HG03095 (cell line): ENCODE measurements at regions not wholly inside any gene's neighbourhood (a gene's known extent, or its start where the extent isn't known, plus 50 kb on each side); places are given as distances from the start of the nearest gene placed in this dataset.

ENCODE experiments used
- ATAC-seq: cut with Tn5 transposase; IDR thresholded peaks from one replicate; pipeline ENCODE4 v1.9.1; 2021; ENCODE audit warnings: moderate library complexity; ENCODE audit not compliant: unreplicated experiment

- no peak for ATAC-seq
These were observed 184.0 kb downstream of the IRS2 start for GRCh38 chr13:109602356-109602755.

- no peak for ATAC-seq
These were observed 186.3 kb downstream of the IRS2 start for GRCh38 chr13:109599901-109600657.

- ATAC-seq, result no peak
These were observed 190.9 kb downstream of the IRS2 start for GRCh38 chr13:109595471-109595870.

GRCh38 chr13:109593230-109593629, 193.2 kb downstream of the IRS2 start:
- no peak for ATAC-seq

GRCh38 chr13:109592770-109593169, 193.6 kb downstream of the IRS2 start:
- no peak for ATAC-seq

GRCh38 chr13:109587689-109588088, 198.7 kb downstream of the IRS2 start:
- ATAC-seq, result no peak

- ATAC-seq, result no peak
These were observed 199.7 kb downstream of the IRS2 start for GRCh38 chr13:109586509-109587346.

- ATAC-seq, result no peak
These were observed 201.5 kb downstream of the IRS2 start for GRCh38 chr13:109584844-109585361.

GRCh38 chr13:109577191-109577700, 209.1 kb downstream of the IRS2 start:
- ATAC-seq, result no peak

- ATAC-seq, result no peak
These were observed 210.0 kb downstream of the IRS2 start for GRCh38 chr13:109576331-109576813.

- ATAC-seq, result no peak
These were observed 210.6 kb downstream of the IRS2 start for GRCh38 chr13:109575821-109576220.

GRCh38 chr13:109572389-109572788, 214.0 kb downstream of the IRS2 start:
- ATAC-seq, result no peak

- ATAC-seq, result peak; percentile 84
These were observed 216.2 kb downstream of the IRS2 start for GRCh38 chr13:109569958-109570711.

- ATAC-seq, result no peak
These were observed 218.0 kb downstream of the IRS2 start for GRCh38 chr13:109568339-109568818.

- no peak for ATAC-seq
These were observed 219.1 kb downstream of the IRS2 start for GRCh38 chr13:109567315-109567714.

GRCh38 chr13:109565877-109566276, 220.5 kb downstream of the IRS2 start:
- no peak for ATAC-seq

GRCh38 chr13:109548374-109548773, 238.0 kb downstream of the IRS2 start:
- ATAC-seq, result peak; percentile 29

- peak; percentile 68 for ATAC-seq
These were observed 238.4 kb downstream of the IRS2 start for GRCh38 chr13:109547942-109548341.

GRCh38 chr13:109545931-109546330, 240.5 kb downstream of the IRS2 start:
- ATAC-seq, result no peak

GRCh38 chr13:109541081-109541480, 245.3 kb downstream of the IRS2 start:
- ATAC-seq, result no peak

GRCh38 chr13:109537584-109537983, 248.8 kb downstream of the IRS2 start:
- no peak for ATAC-seq
